ENCODE measurements at regions not wholly inside any gene's neighbourhood (a gene's known extent, or its start where the extent isn't known, plus 50 kb on each side); places are given as distances from the start of the nearest gene placed in this dataset.

- no peak for DNase-seq (ENCODE audit: low spot score)
These were observed 101.3 kb downstream of the NUDT12 start for GRCh38 chr5:103461243-103461642.

GRCh38 chr5:103458497-103459040 is 104.0 kb downstream of the NUDT12 start:
- DNase-seq (ENCODE audit: low spot score), result no peak

GRCh38 chr5:103456476-103456875 is 106.1 kb downstream of the NUDT12 start:
- no peak for DNase-seq (ENCODE audit: low spot score)

GRCh38 chr5:103455796-103456195 is 106.8 kb downstream of the NUDT12 start:
- no peak for DNase-seq (ENCODE audit: low spot score)

GRCh38 chr5:103454770-103455169 is 107.8 kb downstream of the NUDT12 start:
- DNase-seq (ENCODE audit: low spot score), result no peak

GRCh38 chr5:103452666-103453065 is 109.9 kb downstream of the NUDT12 start:
- no peak for DNase-seq (ENCODE audit: low spot score)

GRCh38 chr5:103452089-103452488 is 110.5 kb downstream of the NUDT12 start:
- DNase-seq (ENCODE audit: low spot score), result no peak

GRCh38 chr5:103451261-103451660 is 111.3 kb downstream of the NUDT12 start:
- DNase-seq (ENCODE audit: low spot score), result no peak

- DNase-seq (ENCODE audit: low spot score), result no peak
These were observed 112.1 kb downstream of the NUDT12 start for GRCh38 chr5:103450333-103451061.

GRCh38 chr5:103446813-103447212 is 115.8 kb downstream of the NUDT12 start:
- DNase-seq (ENCODE audit: low spot score), result no peak

- no peak for DNase-seq (ENCODE audit: low spot score)
These were observed 117.1 kb downstream of the NUDT12 start for GRCh38 chr5:103445426-103446035.

GRCh38 chr5:103444333-103445038 is 118.1 kb downstream of the NUDT12 start:
- no peak for DNase-seq (ENCODE audit: low spot score)

GRCh38 chr5:103442750-103443149 is 119.8 kb downstream of the NUDT12 start:
- DNase-seq (ENCODE audit: low spot score), result no peak

- DNase-seq (ENCODE audit: low spot score), result no peak
These were observed 121.1 kb downstream of the NUDT12 start for GRCh38 chr5:103441523-103441922.

- DNase-seq (ENCODE audit: low spot score), result no peak
These were observed 123.6 kb downstream of the NUDT12 start for GRCh38 chr5:103439007-103439406.

- DNase-seq (ENCODE audit: low spot score), result no peak
These were observed 125.9 kb downstream of the NUDT12 start for GRCh38 chr5:103436656-103437055.

GRCh38 chr5:103436112-103436511 is 126.5 kb downstream of the NUDT12 start:
- DNase-seq (ENCODE audit: low spot score), result no peak

- no peak for DNase-seq (ENCODE audit: low spot score)
These were observed 127.3 kb downstream of the NUDT12 start for GRCh38 chr5:103435136-103435889.

- no peak for DNase-seq (ENCODE audit: low spot score)
These were observed 128.5 kb downstream of the NUDT12 start for GRCh38 chr5:103434057-103434456.

GRCh38 chr5:103433211-103433610 is 129.4 kb downstream of the NUDT12 start:
- DNase-seq (ENCODE audit: low spot score), result no peak

- DNase-seq (ENCODE audit: low spot score), result no peak
These were observed 133.7 kb downstream of the NUDT12 start for GRCh38 chr5:103428923-103429322.

GRCh38 chr5:103428411-103428871 is 134.1 kb downstream of the NUDT12 start:
- DNase-seq (ENCODE audit: low spot score), result no peak

All from CD4-positive, alpha-beta T cell treated with Interleukin-2 at 100 ng/mL for 4 hours (primary cell).